AG09319 (cell line): ENCODE measurements at regions not wholly inside any gene's neighbourhood (a gene's known extent, or its start where the extent isn't known, plus 50 kb on each side); places are given as distances from the start of the nearest gene placed in this dataset.

Experiments used
- DNase-seq: peaks from one replicate; pipeline ENCODE4 v3.0.0-alpha.2; 2010; ENCODE audit warnings: low read depth; ENCODE audit errors: extremely low read depth
- TF ChIP-seq, protein P1 (sequence below): IDR thresholded peaks from 2 replicates; pipeline ENCODE4 v1.5.1; 2011; ENCODE audit warnings: low read depth, mild to moderate bottlenecking, inconsistent platforms, low read length, moderate library complexity

DNA sequence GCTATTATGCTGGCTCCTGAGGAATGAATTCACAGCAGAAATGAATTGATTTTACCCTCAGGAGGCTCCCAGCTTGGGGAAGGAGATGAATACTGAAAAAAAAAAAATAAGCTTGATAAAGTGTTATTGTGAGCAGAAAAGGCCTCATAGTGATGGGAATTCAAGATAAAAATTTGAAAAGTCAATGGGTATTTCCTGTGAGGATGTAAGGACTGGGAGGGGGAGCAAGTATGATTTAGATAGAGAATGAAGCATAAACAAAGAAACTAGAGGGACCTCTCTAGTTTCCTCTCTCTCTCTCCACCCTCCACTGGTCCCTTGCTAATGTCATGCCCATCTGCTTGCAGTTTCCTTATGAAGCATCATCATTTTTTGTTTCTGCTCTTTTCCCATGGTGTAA lies 439.0 kb upstream of the PLXNA2 start:
- TF ChIP-seq, protein P1, sequence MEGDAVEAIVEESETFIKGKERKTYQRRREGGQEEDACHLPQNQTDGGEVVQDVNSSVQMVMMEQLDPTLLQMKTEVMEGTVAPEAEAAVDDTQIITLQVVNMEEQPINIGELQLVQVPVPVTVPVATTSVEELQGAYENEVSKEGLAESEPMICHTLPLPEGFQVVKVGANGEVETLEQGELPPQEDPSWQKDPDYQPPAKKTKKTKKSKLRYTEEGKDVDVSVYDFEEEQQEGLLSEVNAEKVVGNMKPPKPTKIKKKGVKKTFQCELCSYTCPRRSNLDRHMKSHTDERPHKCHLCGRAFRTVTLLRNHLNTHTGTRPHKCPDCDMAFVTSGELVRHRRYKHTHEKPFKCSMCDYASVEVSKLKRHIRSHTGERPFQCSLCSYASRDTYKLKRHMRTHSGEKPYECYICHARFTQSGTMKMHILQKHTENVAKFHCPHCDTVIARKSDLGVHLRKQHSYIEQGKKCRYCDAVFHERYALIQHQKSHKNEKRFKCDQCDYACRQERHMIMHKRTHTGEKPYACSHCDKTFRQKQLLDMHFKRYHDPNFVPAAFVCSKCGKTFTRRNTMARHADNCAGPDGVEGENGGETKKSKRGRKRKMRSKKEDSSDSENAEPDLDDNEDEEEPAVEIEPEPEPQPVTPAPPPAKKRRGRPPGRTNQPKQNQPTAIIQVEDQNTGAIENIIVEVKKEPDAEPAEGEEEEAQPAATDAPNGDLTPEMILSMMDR: no peak
- no peak for DNase-seq

DNA sequence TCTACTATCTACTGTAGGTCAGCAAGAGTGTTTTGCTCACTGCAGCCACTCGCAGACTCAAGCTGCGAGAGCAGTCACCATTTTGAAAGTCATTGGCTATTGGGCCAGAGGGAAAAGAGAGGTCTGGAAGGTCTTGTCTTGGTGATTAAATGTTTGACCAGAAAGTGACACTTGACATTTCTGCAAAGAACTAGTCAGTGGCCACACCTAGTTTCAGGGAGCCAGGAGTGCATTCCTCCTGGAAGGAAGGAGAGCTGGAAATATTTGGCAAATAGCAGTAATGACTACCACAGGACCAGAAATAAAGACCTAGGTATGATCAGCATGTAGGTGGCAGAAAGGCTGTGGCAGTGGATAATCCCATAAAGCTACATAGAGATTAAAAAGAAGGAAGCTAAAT lies 440.0 kb upstream of the PLXNA2 start:
- no peak for DNase-seq
- TF ChIP-seq, protein P1: no peak

DNA sequence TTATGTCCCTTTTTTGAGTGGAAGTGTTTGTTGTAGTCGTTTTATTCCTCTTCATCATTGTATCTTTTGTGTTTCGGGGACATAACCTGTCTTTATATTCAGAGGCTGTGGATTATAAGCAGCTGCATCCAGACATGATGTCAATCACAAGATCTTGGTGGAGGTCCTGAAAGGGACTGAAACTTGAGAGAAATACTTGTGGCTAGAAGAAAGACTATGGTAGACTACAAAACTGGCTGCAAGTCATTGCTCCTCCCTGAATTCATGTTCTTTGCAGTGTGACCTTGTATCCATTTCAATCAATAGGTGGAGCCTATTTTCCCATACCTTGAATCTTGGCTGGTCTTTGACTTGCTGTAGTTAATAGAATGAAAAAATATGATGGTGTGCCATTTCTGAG lies 442.4 kb upstream of the PLXNA2 start:
- TF ChIP-seq, protein P1: no peak
- DNase-seq: no peak

DNA sequence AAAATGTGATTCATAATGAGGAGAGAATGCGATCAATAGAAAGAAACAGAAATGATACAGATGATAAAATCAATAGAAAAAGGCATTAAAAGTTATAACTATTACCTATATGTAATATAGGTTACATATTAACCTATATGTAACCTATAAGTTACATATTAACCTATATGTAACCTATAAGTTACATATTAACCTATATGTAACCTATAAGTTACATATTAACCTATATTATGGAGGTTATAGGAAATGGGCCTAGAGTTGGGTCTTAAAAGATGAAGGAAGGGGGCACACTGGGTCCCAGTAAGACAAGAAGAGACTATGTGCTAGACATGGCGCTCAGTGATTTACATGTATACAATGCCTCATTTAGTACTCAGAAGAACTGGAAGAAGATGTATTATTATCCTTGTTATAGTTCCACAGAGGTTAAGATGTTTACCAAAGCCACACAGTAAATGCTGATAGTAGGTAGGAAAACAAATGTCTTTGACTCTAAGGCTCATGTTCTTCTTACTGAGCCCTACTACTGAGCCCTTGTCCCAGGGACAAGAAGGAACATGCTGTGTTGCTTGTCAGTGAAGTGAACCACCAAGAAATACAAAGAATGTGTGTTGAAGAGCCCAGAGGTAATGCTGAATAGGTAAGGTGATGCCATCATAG lies 444.6 kb upstream of the PLXNA2 start:
- DNase-seq: no peak
- TF ChIP-seq, protein P1: no peak

DNA sequence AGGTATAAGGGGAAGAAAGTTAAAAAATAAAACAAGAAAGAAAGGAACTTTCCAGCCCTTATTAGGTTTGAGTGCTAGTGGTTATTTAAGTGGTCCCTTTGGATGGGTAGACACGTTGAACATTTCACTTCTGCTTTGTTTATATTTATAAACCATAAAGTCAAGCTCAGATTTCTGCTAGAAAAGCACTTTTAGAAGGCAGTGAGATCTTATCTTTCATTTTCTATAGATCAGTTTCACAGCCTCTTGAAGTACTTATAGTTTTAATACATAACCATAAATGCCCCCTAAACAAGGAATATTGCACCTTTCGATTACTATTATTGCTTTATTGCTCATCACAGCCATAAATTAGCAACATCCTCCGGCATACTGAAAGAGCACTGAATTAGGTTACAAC lies 446.8 kb upstream of the PLXNA2 start:
- TF ChIP-seq, protein P1: no peak

DNA sequence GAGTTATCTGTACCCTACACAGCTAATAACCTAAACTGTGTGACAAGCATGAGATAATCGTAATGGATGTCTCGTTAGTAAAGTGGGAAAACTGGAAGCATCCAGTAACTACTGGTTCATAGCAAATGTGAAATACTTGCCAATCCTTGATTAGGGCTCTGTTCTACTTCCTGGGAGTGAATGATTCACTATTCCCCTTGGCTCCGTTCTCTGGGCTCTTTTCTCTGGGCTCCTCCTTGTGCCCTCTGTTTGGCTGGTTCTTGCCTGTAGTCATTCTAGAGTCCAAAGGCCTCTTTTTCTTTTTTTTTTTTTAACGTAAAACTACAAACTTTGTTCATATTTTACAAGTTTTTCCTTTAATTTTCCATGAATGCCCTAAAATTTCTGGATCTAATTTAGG lies 465.8 kb upstream of the PLXNA2 start:
- TF ChIP-seq, protein P1: no peak
- DNase-seq: no peak

More for the DNA sequence above, 446.8 kb upstream of the PLXNA2 start:
- no peak for DNase-seq

DNA sequence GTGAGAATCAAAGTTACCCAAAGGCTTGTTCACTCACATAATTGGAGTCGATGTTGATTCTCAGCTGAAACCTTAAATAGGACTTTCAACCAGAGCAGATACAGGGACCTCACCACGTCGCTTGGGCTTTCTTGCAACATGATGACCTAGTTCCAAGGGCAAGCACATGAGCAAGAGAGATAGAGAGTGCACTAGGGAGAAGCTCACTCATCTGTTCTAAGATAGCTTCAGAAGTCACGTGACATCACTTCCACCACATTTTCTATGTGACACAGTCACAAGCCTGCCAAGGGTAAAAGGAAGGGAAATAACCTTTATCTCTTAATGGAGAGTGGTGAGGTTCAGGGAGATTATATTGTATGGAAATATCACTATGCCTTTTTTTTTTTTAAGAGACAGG lies 470.1 kb upstream of the PLXNA2 start:
- TF ChIP-seq, protein P1: no peak
- DNase-seq: no peak
